T-helper 9 cell (primary cell): ENCODE measurements at regions not wholly inside any gene's neighbourhood (a gene's known extent, or its start where the extent isn't known, plus 50 kb on each side); places are given as distances from the start of the nearest gene placed in this dataset.
A peak's percentile ranks its signal among the peaks of the same experiment; 100 is the strongest.

Source experiments
- DNase-seq: peaks from one replicate; pipeline ENCODE4 v3.0.0-alpha.2; 2020

DNA sequence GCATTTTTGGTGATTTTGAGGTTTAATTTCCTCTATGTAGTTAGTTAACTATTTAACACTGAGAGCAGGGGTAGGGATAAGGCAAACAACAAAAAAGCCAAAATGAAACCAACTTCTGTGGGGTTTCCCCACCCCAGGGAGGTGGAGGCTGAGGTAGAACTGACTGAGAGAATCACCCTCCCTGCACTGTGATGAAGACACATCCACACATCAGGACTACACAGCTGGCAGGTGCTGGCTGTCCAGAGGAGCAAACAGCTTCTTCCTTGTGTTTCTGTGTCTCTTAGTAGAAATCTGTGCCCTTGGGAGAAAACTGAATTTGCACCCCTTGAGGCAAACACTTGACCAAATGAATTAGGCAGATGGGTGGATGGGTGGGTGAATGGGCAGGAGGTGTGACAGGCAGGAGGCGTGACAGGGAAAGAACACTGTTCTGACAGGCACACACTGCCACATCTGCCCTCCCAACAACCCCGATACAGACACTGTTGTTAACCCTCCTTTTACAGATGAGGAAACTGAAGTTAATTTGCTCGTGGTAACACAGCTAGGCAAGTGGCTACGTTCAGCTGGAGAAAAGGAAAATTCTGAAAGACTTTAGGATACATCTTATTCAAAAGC lies 62.9 kb upstream of the AMZ2 start:
- DNase-seq = peak; percentile 44

- DNase-seq = no peak
Measured at GRCh38 chr17:68185820-68186219, 62.0 kb upstream of the AMZ2 start.

DNA sequence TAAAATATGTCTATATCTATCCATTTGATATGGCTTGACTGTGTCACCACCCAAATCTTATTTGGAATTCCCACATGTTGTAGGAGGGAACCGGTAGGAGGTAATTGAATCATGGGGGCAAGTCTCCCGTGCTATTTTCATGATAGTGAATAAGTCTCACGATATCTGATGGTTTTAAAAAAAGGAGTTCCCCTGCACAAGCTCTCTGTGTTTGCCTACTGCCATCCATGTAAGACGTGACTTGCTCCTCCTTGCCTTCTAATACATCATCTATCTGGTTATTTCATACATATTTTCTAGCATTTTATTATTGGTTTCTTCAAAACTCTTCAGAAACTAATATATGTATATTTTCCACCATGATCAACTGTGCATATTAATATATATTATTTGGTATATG lies 57.3 kb upstream of the AMZ2 start:
- no peak for DNase-seq

DNA sequence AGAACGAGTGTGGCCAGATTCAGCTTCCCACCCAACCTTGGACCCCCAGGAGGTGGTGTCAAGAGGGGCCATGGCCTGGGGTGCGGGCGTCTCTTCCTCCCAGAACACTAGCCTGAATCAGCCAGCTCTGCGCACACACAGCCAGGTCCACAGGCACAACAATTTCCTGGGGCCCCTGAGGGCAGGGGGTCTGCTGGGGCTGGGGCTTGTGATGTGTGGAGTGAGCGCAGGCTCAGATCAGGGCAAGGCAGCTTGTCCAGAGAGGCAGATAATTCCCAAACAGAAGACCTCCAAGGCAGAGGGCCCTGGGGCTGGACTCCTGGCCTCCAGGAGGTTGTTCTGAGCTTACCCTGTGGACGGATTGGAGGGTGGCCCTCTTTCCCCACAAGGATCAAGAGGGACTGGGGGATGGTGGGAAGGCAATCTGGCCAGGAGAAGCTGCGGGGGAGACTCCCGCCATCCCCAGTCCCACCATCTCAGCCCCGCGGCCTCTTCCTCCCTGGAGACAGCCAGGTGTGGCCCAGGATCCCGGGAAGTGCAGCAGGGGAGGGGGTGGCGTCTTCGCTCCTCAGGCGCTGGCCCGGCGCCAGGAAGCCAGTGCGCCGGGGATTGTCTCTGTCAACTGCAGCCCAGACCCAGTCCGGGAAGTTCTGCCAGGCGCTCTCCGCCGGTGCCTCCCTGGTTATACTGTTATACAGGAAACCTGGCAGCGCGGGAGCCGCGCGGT lies 52.0 kb upstream of the AMZ2 start:
- no peak for DNase-seq

DNA sequence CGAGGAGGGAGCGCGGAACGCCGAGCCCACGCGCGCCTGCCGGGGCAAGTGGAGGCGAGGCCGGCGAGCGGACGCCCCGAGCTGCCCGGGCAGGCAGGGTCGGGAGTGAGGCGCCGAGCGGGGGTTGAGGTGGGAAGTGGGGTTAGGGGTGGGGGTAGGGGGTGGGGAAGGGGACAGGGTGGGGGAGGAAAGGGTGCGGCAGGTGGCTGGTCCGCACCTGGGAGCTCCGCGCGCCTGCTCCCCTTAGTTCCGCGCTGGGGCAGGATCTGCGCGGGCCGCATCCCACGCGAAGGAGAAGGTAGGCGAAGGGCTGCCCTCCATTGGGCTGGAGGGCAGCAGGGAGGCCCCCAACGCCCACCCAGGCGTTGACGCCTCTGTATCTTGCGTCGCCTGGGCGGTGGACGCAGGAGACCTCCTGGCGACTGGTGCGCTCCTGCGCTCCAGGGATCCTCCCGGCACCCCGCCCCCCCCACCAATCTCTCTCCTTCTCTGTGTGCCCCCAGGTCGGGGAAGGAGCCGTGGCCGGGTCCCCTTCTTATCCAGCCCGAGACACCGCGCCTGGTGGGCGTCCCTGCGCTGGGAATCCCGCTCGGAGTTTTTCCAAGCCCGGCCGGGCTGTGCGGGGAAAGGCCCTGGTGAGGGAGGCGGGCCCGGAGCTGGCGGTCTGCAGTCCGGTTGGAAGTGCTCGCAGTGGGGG lies 51.3 kb upstream of the AMZ2 start:
- DNase-seq = no peak

DNA sequence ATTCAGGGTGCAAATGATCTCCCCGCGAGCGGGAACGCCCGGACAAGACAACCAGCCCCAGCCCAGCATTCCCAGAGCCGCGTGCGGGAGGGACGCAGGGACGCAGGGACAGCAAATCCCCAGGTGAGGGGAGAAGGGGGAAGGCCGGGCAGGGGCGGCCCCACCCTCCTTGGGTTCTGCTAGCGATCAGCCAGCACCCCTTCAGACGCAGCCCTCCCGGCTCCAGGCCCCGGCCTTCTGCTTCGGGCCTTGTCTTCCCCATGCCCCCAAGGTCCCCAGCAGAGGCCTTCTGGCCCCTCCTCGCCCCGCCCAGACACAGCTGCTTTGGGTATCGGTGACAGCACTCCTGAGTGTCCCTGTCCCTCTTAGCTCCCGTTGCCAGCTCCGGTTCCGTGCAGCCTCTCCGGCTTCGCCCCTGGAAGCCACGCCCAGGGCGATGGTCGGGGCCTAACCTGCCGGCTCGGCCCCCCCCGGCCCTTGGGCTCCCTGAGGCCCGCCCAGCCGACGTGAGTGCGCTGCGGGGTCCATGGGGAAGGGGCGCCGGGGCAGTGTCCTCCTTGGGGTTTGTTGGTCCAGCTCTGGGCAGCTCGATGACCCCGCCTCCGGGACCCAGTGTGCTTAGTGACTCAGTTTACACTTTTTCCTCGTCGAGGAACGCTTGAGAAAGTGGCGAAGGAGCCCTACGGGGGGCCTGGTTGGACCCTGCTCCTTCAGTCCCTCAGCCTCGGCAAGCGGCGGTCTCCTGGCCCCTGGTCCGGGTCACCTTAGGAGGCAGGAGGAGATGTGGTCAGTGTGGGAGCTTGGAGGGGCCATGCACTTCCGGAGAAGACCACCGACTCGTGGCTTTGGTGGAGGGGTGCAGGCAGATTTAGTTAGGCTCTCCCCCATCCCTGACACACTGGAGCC lies 50.5 kb upstream of the AMZ2 start:
- peak; percentile 35 for DNase-seq

- DNase-seq = no peak
Measured at GRCh38 chr17:68197997-68198930, 49.6 kb upstream of the AMZ2 start.
